ENCODE measurements at regions not wholly inside any gene's neighbourhood (a gene's known extent, or its start where the extent isn't known, plus 50 kb on each side); places are given as distances from the start of the nearest gene placed in this dataset.

DNA sequence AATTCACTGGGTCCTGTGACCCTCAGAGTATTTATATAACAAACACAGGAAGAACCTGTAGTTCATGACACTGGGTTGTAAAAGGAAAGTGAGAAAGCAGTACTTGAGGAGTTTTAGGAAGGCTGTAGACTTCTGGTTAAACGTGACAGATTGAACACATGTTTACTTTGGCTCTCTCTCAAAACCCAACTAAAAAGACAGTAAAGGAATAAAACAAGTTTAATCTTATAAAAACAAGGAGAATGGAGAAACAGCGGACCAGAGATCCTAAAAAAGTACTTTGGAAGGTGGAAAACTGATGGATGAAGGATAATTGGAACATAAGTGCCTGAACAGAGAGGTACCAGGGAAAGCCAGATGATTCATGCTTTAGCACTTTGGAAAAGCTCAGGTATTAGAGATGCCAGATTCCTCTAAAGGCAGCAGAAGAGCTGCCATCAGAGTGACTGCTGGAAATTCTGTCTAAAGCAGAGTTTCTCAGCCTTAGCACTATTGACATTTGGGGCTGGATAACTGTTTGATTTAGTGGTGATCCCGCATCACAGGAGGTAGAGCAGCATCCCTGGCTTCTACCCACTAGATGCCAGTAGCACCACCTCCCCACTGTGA lies 182.9 kb upstream of the RORA start:
- H3K4me1 ChIP-seq (ENCODE audit: low read length): no peaks in the 10 kb centered on the region
- no peaks in the 10 kb centered on the region for H3K9me3 ChIP-seq (ENCODE audit: low read length)
- DNase-seq: no peak
- H3K36me3 ChIP-seq (ENCODE audit: insufficient read depth, low read length): no peaks in the 10 kb centered on the region
- no peaks in the 10 kb centered on the region for H4K20me1 ChIP-seq (ENCODE audit: insufficient read depth, low read depth, low read length)
- no peak overlapping the region for H3K4me3 ChIP-seq (ENCODE audit: low read length)
- no peaks in the 10 kb centered on the region for H3K27me3 ChIP-seq (ENCODE audit: low read length)
- no peaks in the 10 kb centered on the region for H3K9me2 ChIP-seq (replicated peaks; ENCODE audit: insufficient read depth, low read length)
- H3K4me2 ChIP-seq (ENCODE audit: low read depth, low read length, poor library complexity, severe bottlenecking): no peak overlapping the region
- H3K79me2 ChIP-seq (ENCODE audit: low read length): no peaks in the 10 kb centered on the region
- no peak overlapping the region for H3K27ac ChIP-seq (ENCODE audit: low read length)
- H2AFZ ChIP-seq (ENCODE audit: low read length): no peak overlapping the region
- H3K9ac ChIP-seq (ENCODE audit: low read length): no peak overlapping the region

DNA sequence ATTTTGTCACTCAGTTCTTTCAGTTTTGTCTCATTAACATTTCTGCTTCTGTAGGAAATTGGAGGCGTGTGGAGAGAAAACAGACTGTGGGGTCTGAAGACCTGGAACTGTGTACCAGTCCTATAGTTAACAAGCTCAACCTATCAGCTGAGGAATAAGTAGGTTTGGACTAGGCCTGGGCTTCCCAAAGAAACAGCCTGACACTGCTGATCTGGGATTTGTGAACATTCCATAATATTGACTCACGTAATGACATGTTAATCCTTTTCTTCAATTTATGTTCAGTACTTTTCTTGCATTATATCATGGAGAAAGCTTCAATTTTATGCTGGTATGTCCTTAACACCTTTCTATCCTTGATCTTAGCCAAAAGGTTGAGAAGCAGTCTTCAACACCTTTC lies 181.6 kb upstream of the RORA start:
- DNase-seq: no peak
- Histone ChIP-seq H3K4me2 (ENCODE audit: low read depth, low read length, poor library complexity, severe bottlenecking) (no peak overlapping the region), H3K9me2 (replicated peaks; ENCODE audit: insufficient read depth, low read length) (no peaks in the 10 kb centered on the region), H3K4me3 (ENCODE audit: low read length) (no peak overlapping the region), H3K27me3 (ENCODE audit: low read length) (no peaks in the 10 kb centered on the region), H4K20me1 (ENCODE audit: insufficient read depth, low read depth, low read length) (no peaks in the 10 kb centered on the region), H3K36me3 (ENCODE audit: insufficient read depth, low read length) (no peaks in the 10 kb centered on the region), H3K9me3 (ENCODE audit: low read length) (no peaks in the 10 kb centered on the region), H3K79me2 (ENCODE audit: low read length) (no peaks in the 10 kb centered on the region), H3K9ac (ENCODE audit: low read length) (no peak overlapping the region), H3K4me1 (ENCODE audit: low read length) (no peaks in the 10 kb centered on the region), H2AFZ (ENCODE audit: low read length) (no peak overlapping the region), H3K27ac (ENCODE audit: low read length) (no peak overlapping the region)

DNA sequence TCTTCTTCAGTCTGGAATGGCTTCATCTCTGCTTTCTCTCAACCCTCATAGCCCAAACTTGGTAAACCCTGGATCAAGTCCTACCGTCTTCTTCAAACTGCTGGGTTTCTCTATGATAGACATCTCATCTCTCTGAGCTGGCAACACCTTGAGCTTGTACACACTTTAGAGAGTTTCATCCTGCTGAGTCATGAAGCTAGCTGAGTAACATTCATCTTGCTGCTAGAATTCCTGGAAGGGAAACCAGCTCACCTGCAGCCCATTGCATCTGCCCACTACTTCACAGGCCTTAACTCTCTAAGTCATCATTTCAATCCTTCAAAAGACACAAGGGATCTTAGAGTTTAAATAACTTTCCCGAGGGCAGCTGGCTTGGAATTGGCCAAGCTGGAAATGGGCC lies 175.5 kb upstream of the RORA start:
- no peaks in the 10 kb centered on the region for H4K20me1 ChIP-seq (ENCODE audit: insufficient read depth, low read depth, low read length)
- H3K9me3 ChIP-seq (ENCODE audit: low read length): no peaks in the 10 kb centered on the region
- DNase-seq: no peak
- no peaks in the 10 kb centered on the region for H3K36me3 ChIP-seq (ENCODE audit: insufficient read depth, low read length)
- H3K9ac ChIP-seq (ENCODE audit: low read length): no peak overlapping the region
- no peak overlapping the region for H3K4me3 ChIP-seq (ENCODE audit: low read length)
- no peaks in the 10 kb centered on the region for H3K9me2 ChIP-seq (replicated peaks; ENCODE audit: insufficient read depth, low read length)
- H3K4me1 ChIP-seq (ENCODE audit: low read length): no peaks in the 10 kb centered on the region
- H3K27me3 ChIP-seq (ENCODE audit: low read length): no peaks in the 10 kb centered on the region
- no peak overlapping the region for H3K4me2 ChIP-seq (ENCODE audit: low read depth, low read length, poor library complexity, severe bottlenecking)
- H3K27ac ChIP-seq (ENCODE audit: low read length): no peak overlapping the region
- H3K79me2 ChIP-seq (ENCODE audit: low read length): no peaks in the 10 kb centered on the region
- no peak overlapping the region for H2AFZ ChIP-seq (ENCODE audit: low read length)

DNA sequence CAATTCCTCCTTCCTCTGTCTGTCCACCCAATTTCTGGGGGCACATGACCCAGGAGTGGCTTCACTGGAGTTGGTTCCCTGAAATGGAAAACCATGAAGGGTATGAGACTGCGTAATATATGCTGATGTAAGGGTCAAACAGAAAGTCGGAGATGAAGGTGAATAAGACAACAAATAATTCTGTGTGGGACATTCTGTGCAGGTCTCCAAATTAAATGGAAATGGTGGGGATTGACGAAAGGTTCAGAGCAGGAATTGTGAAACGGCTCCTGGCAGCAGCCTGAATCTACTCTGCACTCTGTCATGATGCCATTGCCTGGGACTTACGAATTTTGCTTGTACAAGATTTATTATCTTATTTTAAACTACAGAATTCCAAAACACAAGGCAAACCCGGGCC lies 174.8 kb upstream of the RORA start:
- no peaks in the 10 kb centered on the region for H3K36me3 ChIP-seq (ENCODE audit: insufficient read depth, low read length)
- no peak overlapping the region for H3K27ac ChIP-seq (ENCODE audit: low read length)
- no peak overlapping the region for H3K9ac ChIP-seq (ENCODE audit: low read length)
- no peaks in the 10 kb centered on the region for H3K27me3 ChIP-seq (ENCODE audit: low read length)
- H3K9me3 ChIP-seq (ENCODE audit: low read length): peaks cover 4% of the 10 kb centered on the region; the same call in 1 of the 2 replicates
- no peak overlapping the region for H3K4me3 ChIP-seq (ENCODE audit: low read length)
- H3K9me2 ChIP-seq (replicated peaks; ENCODE audit: insufficient read depth, low read length): no peaks in the 10 kb centered on the region
- no peaks in the 10 kb centered on the region for H3K79me2 ChIP-seq (ENCODE audit: low read length)
- H3K4me1 ChIP-seq (ENCODE audit: low read length): no peaks in the 10 kb centered on the region
- H3K4me2 ChIP-seq (ENCODE audit: low read depth, low read length, poor library complexity, severe bottlenecking): no peak overlapping the region
- H2AFZ ChIP-seq (ENCODE audit: low read length): no peak overlapping the region
- H4K20me1 ChIP-seq (ENCODE audit: insufficient read depth, low read depth, low read length): no peaks in the 10 kb centered on the region
- DNase-seq: no peak

DNA sequence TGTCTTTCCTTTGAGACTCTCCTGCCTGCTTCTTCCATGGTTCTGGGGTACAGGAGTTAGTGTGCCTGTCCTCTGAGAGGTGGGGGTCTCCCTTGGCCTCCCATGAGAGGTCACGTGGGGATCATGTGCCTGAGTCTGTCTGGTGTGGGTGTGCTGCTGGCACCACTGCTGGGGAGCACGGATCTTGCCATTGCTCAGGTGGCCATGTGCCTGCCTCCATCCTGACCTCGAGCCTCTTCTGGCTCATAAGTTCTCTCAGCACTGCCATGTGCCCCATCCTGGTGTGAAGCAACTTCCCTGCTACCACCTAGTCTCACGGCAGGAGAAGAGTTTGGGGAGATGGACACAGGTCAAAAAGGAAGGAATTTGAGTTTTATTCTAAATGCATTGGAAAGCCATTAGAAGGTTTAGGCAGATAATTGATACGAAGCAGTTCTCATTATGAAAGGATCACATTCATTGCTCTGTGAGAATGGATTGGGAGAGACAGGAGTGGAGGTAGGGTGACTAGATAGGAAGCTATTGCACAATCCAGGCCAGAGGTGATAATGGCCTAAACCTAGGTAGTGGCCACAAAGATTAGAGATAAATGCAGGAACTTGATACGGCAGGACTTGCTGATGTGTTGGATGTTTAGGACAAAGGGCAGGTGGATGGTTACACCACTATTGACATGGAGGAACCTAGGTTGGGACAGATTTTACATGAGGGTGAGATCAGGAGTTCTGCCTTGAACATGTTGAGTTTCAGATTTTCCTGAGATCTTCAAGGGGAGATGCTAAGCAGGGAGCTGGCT lies 173.0 kb upstream of the RORA start:
- no peak overlapping the region for H3K9ac ChIP-seq (ENCODE audit: low read length)
- H3K79me2 ChIP-seq (ENCODE audit: low read length): no peaks in the 10 kb centered on the region
- no peak overlapping the region for H3K4me3 ChIP-seq (ENCODE audit: low read length)
- H3K4me2 ChIP-seq (ENCODE audit: low read depth, low read length, poor library complexity, severe bottlenecking): no peak overlapping the region
- H3K27me3 ChIP-seq (ENCODE audit: low read length): no peaks in the 10 kb centered on the region
- no peak for DNase-seq
- no peak overlapping the region for H3K27ac ChIP-seq (ENCODE audit: low read length)
- peaks cover 9% of the 10 kb centered on the region for H3K9me3 ChIP-seq (ENCODE audit: low read length)
- no peaks in the 10 kb centered on the region for H4K20me1 ChIP-seq (ENCODE audit: insufficient read depth, low read depth, low read length)
- no peaks in the 10 kb centered on the region for H3K36me3 ChIP-seq (ENCODE audit: insufficient read depth, low read length)
- no peaks in the 10 kb centered on the region for H3K4me1 ChIP-seq (ENCODE audit: low read length)
- H3K9me2 ChIP-seq (replicated peaks; ENCODE audit: insufficient read depth, low read length): no peaks in the 10 kb centered on the region
- no peak overlapping the region for H2AFZ ChIP-seq (ENCODE audit: low read length)

DNA sequence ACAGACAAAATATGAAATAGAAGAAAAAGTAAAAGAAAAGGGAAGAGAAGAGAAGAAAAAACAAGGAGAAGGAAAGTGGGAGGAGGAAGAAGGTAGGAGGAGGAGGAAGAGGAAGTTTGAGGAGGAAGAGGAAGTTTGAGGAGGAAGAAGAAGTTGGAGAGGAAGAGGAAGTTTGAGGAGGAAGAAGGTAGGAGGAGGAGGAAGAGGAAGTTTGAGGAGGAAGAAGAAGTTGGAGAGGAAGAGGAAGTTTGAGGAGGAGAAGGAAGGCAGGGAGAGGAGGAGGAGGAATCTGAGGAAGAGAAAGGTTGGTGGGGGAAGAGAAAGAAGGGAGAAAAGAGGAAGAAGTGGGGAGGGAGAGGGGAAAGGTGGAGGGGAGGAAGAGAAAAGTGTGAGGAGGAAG lies 169.2 kb upstream of the RORA start:
- no peaks in the 10 kb centered on the region for H3K36me3 ChIP-seq (ENCODE audit: insufficient read depth, low read length)
- H3K4me2 ChIP-seq (ENCODE audit: low read depth, low read length, poor library complexity, severe bottlenecking): no peak overlapping the region
- no peak for DNase-seq
- no peaks in the 10 kb centered on the region for H3K79me2 ChIP-seq (ENCODE audit: low read length)
- H3K9ac ChIP-seq (ENCODE audit: low read length): no peak overlapping the region
- H3K27ac ChIP-seq (ENCODE audit: low read length): no peak overlapping the region
- peaks cover 9% of the 10 kb centered on the region for H3K9me3 ChIP-seq (ENCODE audit: low read length)
- no peaks in the 10 kb centered on the region for H4K20me1 ChIP-seq (ENCODE audit: insufficient read depth, low read depth, low read length)
- no peaks in the 10 kb centered on the region for H3K4me1 ChIP-seq (ENCODE audit: low read length)
- H3K9me2 ChIP-seq (replicated peaks; ENCODE audit: insufficient read depth, low read length): 0 out of 2 replicates have a peak, but pooled peaks cover 3% of the 10 kb centered on the region
- H3K4me3 ChIP-seq (ENCODE audit: low read length): no peak overlapping the region
- H2AFZ ChIP-seq (ENCODE audit: low read length): no peak overlapping the region
- H3K27me3 ChIP-seq (ENCODE audit: low read length): no peaks in the 10 kb centered on the region

DNA sequence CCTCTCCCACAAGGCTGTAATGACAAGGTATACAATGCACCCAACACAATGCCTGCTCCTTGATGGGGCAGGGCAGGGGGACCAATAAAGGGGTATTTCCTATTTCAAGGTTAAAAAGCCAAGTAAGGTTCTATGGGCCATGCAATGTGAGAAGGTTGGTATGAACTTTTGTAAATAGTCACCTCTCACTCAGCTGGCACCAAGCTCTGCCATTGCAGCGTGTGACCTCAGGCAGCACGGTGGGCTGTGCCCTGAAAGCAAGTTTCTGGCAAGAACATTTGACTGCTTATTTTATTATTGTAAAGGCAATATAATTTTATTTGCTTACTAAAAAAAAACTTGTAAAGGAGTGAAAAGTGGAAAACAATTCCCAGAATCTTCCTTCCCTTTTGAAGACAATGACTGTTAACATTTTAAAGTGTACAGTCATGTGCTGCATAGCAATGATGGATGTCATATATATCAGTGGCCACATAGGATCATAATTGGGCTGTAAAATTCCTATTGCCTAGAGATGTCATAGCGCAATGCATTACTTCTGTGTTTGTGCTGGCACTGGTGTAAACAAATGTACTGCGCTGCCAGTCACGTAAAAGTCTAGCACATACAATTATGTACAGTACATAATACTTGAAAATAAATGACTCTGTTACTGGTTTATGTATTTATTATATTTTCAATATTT lies 167.3 kb upstream of the RORA start:
- no peak overlapping the region for H3K27ac ChIP-seq (ENCODE audit: low read length)
- H3K9me3 ChIP-seq (ENCODE audit: low read length): peaks cover 9% of the 10 kb centered on the region
- no peak overlapping the region for H3K9ac ChIP-seq (ENCODE audit: low read length)
- H3K4me3 ChIP-seq (ENCODE audit: low read length): no peak overlapping the region
- 0 out of 2 replicates have a peak, but pooled peaks cover 3% of the 10 kb centered on the region for H3K9me2 ChIP-seq (replicated peaks; ENCODE audit: insufficient read depth, low read length)
- H2AFZ ChIP-seq (ENCODE audit: low read length): no peak overlapping the region
- H3K27me3 ChIP-seq (ENCODE audit: low read length): no peaks in the 10 kb centered on the region
- no peaks in the 10 kb centered on the region for H4K20me1 ChIP-seq (ENCODE audit: insufficient read depth, low read depth, low read length)
- no peaks in the 10 kb centered on the region for H3K79me2 ChIP-seq (ENCODE audit: low read length)
- H3K36me3 ChIP-seq (ENCODE audit: insufficient read depth, low read length): no peaks in the 10 kb centered on the region
- DNase-seq: no peak
- H3K4me1 ChIP-seq (ENCODE audit: low read length): no peaks in the 10 kb centered on the region
- H3K4me2 ChIP-seq (ENCODE audit: low read depth, low read length, poor library complexity, severe bottlenecking): no peak overlapping the region

DNA sequence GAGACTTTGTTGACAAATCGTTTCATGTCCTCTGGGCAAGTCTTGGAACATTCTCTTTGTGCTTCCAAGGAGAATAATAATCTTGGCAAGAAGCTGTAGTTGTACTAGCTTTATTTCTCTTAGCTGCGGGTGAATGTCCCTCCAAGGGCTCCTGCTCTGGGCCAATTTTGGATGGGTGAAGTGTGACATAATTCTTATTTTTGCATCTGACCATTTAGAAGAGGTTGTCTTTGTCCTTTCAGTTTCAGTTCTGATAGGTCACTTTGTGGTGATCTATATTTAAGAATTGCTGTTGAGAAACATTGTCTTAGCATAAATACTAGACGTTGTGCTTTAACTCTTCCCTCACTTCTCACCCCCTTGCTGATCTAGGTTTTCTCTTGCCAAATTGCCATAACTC lies 164.8 kb upstream of the RORA start:
- H3K4me1 ChIP-seq (ENCODE audit: low read length): no peaks in the 10 kb centered on the region
- H2AFZ ChIP-seq (ENCODE audit: low read length): no peak overlapping the region
- no peak overlapping the region for H3K4me2 ChIP-seq (ENCODE audit: low read depth, low read length, poor library complexity, severe bottlenecking)
- H3K9me2 ChIP-seq (replicated peaks; ENCODE audit: insufficient read depth, low read length): 0 out of 2 replicates have a peak, but pooled peaks cover 3% of the 10 kb centered on the region
- no peaks in the 10 kb centered on the region for H3K79me2 ChIP-seq (ENCODE audit: low read length)
- H3K4me3 ChIP-seq (ENCODE audit: low read length): no peak overlapping the region
- H4K20me1 ChIP-seq (ENCODE audit: insufficient read depth, low read depth, low read length): no peaks in the 10 kb centered on the region
- no peak for DNase-seq
- H3K9ac ChIP-seq (ENCODE audit: low read length): no peak overlapping the region
- no peaks in the 10 kb centered on the region for H3K27me3 ChIP-seq (ENCODE audit: low read length)
- H3K27ac ChIP-seq (ENCODE audit: low read length): no peak overlapping the region
- H3K36me3 ChIP-seq (ENCODE audit: insufficient read depth, low read length): no peaks in the 10 kb centered on the region
- H3K9me3 ChIP-seq (ENCODE audit: low read length): peaks cover 5% of the 10 kb centered on the region

Measured in Karpas-422 (cell line).